Muscle of back (tissue), 3 donors: ENCODE measurements at regions not wholly inside any gene's neighbourhood (a gene's known extent, or its start where the extent isn't known, plus 50 kb on each side); places are given as distances from the start of the nearest gene placed in this dataset.

Source experiments
- DNase-seq, 3 donors: peaks; one replicate each; pipeline versions ENCODE4 v3.0.0 to v3.0.0-alpha.2; 2013

DNA sequence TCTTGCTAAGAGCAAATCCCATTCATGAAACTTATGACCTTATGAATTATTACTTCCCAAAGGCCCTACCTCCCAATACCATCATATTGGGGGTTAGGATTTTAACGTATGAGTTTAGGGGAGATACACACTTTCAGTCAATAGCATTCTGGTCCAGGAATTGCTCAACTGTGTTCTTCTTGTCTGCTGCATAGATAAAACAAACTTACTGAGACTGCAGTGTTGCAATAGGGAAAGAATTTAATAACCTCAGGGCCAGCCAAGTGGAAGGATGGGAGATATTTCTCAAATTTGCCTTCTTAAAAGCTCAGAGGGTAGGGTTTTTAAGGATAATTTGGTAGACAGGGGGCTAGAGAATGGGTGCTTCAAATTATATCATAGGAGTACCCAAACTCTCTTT is 625.8 kb downstream of the OTOL1 start:
- no peak for DNase-seq

DNA sequence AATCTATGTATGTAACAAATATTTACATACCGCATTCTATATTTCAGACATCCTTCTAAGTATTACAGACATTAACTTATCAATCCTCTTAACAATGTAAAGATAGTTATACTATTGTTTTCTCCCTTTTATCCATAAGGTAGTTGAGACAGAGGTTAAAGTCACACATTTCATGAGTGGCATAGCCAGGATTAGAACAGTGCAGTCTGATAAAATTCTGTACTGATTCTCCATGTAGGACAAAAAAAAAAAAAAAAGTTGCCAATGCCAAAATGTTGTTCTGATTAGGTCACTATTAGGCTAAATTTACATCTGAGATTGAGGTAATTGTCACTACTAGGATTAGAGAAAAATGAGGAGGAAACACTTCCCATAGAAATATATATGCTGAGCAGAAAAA is 629.2 kb downstream of the OTOL1 start:
- DNase-seq, result no peak

DNA sequence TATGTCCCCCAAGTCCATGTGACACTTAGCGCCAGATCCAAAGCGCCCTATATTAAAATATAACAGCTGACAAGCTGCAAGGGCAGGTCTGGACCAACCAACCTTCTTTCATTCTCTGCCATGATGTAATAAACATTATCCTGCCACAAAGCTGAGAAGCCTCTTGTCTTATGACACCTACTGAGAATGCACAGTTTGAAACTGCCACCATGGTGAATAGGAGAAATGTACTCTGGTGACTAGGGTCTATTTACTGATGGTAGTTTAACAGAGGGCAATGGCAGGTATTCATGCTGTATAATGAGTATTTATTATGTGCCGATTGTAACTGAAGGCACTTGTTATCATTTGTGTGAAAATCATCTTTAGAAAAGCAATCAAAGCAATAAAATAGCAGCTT is 634.0 kb downstream of the OTOL1 start:
- no peak for DNase-seq

DNA sequence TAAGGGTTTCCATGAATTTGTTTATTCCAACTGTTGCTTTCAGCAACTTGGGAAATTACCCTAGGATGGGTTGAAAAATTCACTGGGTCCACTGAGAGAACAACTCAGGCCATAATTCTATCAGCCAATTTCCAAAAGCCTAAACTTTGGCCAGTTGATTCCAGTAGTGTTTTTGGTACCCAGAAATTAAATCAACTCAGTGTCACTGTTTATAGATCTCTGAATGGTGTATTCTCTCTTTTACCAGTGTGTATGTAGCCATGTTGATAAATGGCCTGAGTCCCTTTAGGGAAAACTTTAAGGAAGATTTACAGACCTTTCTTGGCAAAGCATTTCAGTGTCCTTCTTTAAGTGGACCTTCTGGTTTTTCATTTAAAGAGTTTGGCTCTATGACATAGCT is 636.4 kb downstream of the OTOL1 start:
- peak in 2 of 3 donors; percentile 15 to 65 for DNase-seq

DNA sequence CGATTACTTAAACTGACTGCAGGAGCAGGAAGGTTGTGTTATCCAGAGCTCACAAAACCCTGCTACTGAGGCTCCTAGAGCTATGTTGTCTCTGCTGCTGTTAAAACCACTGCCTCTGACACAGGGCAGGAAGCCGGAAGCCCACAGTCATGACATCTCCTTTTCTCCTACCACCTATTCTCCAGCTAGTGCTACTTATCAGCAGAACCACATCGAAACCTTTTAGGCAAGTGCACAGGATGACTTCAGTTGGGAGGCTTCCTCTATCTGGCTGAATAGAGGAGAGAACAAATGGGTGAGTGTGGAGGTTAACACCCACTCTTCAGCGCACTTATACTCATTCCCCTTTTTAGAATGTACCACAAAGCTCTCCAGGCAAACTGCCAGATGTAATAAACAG is 638.0 kb downstream of the OTOL1 start:
- DNase-seq, result no peak

DNA sequence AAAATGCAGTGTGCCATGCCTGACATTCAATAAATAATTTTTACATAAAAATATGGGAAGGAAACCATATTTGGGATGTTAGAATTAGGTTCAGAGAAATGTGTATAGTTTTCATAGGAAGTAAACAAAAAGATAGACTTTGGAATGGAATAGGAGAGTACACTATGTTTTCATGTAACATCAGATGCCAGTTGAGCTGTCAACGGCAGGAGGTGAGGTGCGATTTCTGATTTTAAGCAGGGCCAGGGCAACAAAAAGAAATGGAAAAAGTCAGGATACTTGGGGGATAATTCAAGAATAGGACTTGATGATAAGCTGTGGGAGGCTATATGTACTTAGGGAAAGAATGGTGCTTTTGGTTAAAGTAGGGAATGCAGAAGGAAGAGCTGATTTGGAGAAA is 639.5 kb downstream of the OTOL1 start:
- DNase-seq, result no peak

DNA sequence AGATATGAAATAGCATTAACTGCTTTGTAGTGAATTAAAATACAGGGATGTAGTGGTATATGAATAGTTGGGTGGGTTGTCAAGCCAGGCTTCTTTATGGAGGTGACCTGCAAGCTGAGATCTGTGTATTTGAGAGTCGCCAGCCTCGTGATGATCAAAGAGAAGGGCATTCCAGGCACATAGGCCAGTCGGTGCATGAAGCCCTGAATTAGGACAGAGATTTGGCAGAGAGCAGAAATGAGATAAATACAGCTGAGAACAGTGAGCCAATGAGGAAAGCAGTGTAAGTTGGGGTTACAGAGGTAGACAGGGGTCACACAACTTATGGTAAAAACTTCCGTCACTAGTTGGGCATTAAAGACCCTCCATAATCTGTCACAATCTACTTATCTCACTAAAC is 641.9 kb downstream of the OTOL1 start:
- peak in 1 of 3 donors; percentile 27 for DNase-seq

DNA sequence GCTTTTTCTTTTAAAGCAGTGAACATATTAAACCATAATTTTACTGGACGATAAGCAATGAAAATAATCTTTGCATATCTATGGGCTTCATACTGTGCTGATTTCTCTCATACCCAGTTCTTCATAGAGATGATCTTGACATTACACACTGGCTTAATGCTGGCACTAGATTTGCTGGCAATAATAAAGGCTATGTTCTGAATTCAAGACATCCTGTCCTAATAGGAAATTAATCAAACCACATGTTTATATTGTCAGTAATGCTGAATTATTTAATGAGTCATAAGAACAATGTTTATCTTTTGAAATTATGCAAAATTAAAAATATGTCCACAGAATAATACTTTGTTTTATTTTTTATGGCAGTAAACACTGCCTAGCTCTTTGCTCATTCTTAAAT is 643.2 kb downstream of the OTOL1 start:
- DNase-seq, result no peak

DNA sequence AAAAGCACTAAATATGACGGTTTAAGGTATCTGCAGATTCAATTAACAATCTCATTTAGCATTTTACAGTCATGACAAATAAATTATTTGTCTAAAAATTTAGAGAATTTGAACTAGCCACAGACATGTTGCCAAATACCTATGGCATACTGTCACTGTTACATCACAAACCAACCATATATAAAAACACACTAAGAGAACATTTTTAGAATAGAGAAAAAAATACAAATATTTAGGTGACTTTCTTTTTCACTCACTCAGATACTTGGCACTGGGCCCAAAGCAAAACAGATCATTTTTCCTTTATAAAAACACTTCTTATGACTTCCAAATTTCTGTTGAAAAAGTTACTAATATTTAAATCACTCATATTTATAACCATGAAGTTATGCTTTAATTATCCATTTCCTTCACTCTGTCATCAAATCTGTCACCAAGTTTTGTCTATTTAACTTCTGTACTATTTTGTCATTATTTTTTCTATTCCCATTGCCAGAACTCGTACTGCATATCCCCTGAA is 644.7 kb downstream of the OTOL1 start:
- peak; percentile 59 to 85 (median 83) for DNase-seq

DNA sequence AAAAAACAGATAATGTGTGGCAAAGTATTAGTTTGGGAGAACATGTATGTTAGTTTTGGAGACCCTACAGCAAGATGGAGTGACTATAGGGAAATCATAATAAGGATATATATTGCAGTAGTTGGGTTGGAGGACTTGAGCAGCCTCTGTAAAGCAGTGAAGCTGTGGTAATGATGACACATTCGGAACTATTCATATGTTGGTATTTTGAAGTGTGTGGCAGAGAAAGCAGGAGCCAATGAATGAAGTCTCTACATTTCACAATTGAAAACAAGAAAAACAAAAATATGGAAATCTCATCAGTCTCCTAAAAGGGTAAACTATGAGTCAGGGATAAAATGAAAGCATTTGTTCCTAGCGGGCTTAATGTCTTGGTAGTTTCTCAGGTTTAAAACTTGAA is 645.9 kb downstream of the OTOL1 start:
- DNase-seq, result peak in 2 of 3 donors; percentile 13 to 31

DNA sequence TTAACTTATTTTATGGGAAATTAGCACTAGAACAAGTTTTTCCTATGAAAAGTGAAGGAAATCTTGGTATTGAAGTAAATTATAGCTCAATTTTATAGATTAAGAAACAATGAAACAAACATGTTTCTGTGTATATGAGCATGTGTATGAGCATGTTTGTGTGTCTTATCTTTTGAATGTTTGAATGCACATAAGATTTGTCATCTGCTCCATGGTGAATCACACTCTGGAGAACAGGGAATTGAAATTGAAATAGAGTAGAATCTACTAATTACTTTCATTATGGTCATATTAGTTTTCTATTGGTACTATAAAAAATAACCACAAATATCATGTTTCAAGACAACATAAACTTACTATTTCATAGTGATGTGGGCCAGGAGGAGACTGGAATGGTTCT is 646.6 kb downstream of the OTOL1 start:
- DNase-seq, result no peak

DNA sequence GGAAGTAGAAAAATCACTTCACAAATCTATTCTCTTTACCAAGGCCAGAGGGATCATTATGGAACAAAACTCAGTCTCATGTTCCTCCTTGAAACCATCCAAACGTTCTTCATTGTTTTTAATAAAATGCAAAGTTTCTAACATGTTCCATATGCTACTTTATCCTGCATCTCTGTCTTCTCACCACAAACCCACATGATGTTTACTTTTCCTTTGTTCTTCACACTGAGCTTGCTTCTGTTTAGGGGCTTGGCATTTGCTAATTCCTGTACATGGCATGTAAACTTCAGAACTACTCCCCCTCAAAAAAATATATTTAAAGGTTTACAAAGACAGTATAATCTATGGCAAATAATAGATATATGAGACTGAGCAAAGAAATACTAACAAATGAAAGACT is 651.4 kb downstream of the OTOL1 start:
- DNase-seq, result no peak

DNA sequence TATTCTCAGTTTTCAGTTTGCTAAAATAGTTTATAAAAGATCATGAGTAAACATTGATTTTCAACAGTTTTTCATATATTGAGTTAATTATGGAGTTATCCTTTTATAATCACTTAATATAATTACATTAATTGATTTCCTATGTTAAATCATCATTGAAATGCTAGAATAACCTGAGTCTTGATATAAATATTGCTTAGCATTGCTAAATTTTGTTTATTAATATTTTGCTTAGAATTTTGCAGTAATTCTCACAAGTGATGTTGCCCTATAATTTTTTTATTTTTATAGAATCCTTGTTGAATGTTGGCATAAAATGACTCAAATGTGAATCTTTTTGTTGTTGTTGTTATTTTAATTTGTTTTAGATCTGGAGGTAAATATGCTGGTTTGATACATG is 654.2 kb downstream of the OTOL1 start:
- no peak for DNase-seq

DNA sequence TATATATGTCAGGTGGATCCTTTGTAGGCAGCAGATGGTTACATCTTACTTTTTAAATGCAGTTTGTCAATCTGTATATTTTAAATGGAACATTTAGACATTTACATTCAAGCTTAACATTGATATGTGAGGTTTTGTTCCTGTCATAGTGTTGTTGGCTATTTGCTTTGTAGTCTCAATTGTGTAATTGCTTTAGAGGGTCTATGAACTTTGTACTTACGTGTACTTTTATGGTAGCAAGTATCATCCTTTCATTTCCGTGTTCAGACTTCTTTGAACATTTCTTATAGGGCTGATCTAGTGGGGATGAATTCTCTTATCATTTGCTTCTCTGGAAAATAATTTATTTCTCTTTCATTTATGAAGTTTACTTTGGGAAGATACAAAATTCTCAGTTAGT is 656.0 kb downstream of the OTOL1 start:
- no peak for DNase-seq

DNA sequence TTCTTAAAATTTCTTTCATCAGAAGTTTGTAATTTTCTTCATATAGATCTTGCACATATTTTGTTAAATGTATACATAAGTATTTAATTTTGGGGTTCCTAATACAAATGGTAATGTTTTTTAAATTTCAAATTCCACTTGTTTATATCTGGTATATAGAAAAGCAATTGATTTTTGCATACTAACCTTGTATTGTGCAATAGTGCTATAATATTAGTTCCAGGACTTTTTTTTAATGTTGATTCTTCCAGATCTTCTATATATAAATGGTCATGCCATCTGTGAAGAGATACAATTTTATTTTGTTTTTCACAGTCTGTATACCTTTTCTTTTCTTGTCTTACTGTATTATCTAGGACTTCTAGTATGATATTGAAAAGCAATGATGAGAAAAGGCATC is 665.0 kb downstream of the OTOL1 start:
- DNase-seq, result no peak

DNA sequence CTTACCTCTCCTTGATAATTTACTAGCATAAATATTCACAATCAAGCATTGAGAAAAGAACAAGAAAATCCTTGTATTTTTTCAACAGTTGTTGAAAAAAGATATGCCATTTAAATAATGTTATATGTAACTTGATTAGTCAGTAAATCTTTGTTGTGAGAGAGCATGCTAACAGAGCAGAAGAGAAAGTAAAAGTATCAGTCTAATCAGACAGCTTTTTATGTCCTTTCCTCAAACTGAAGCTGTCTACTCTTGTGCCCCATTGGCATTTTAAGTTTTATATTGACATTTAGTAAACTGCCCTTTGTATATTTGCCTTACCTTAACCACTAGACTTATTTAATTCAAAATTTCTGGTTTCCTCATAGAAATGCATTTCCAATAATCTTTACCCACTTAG is 668.7 kb downstream of the OTOL1 start:
- no peak for DNase-seq

DNA sequence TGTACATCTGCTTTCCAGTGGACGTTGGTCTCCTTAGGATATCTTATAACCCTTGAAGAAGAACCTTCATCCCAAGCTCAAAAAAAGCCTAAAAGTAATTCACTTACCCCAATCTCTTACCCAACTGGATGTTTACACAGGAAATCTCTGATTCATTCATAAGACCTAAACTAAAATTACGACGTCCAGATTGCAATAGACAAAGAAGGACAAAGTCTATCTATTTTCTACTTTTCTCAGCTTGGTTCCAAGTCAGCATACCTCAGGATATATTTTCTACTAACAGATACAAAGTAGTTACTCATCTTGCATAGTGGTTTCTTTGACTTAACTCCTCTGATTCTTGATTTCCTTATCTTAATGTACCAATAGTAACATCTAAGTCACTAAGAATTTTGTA is 669.9 kb downstream of the OTOL1 start:
- DNase-seq, result no peak

DNA sequence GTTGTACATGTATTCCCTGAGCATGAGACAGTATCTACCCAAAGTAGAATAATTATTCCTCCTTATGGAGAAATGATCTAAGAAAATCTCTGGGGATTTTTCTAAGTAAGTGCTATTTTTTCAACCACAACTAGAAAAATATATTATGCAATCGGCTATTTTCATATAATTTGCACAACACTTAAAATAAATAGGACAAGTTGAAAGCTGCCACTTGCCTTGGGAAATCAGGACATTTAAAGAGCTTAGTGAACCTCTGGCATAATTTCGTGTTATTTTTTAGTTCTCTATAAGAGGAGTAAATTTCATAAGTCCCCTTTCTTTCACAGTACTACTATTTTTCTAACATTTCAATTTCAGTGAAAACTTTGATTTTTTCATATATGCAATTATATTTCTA is 672.1 kb downstream of the OTOL1 start:
- DNase-seq, result no peak

DNA sequence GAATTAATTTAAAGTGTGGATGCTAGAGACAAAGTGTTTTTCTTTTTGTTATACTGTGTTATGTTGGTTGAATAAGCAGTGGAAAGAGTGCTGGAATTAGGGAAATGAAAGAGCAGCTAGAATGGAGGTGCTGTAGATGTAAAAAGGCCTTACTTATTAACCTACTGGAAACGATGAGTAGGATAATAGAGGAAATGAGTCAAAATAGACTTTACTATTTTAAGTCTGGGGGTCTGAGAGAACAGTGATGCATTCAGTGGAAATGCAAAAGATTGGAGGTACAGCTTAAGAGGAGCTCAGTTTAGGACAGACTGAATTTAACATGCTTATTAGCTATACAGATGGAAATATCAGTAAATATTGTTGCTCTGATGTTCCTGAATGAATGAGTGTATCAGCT is 674.0 kb downstream of the OTOL1 start:
- no peak for DNase-seq

DNA sequence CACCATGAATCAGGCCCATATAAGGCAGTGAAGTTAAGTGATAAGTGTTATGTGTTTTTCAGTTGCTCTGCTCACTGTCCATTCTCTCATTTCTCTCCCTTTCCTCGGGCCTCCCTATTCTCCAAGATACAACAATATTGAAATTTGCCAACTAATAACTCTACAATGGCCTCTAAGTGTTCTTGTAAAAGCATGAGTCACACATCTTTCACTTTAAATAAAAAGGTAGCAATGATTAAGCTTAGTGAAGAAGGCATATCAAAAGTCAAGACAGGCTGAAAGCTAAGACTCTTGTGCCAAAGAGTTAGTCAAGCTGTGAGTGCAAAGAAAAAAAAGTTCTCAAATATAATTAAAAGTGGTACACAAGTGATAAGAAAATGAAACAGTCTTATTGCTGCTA is 675.4 kb downstream of the OTOL1 start:
- no peak for DNase-seq

DNA sequence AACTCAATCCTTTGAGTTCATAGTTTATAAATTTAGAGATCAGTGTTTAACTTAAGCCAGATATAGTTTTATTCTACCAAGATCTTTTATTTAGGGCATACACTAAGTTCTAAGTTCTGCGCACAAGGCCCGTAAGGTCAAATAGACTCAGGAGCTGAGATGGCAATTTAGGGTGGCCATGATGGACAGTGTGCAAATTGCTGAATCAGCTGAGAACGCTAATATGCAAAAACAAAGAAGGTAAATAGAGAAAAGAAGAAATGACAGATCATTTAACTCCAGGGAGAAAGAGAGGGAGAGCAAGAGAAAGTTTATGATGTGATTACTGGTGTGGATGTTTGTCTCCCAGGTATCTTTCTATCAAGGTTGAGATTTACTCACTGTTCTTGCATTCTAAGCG is 678.5 kb downstream of the OTOL1 start:
- no peak for DNase-seq

DNA sequence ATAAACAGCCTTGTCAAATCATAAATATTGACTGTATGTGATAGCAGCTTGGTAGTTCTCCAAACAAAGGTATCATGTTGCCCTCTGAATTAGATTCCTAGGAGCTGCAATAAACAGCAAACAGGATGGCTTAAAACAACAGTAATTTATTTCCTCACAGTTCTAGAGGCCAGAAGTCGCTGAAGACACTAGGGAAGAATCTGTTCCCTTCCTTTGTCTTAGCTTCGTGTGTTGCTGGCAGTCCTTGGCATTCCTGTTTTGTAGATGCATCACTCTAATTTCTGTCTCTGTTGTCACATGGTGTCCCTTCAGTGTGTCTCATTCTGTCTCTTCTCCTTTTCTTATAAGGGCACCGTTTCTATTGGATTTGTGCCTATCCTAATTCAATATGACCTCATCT is 679.3 kb downstream of the OTOL1 start:
- DNase-seq, result no peak

DNA sequence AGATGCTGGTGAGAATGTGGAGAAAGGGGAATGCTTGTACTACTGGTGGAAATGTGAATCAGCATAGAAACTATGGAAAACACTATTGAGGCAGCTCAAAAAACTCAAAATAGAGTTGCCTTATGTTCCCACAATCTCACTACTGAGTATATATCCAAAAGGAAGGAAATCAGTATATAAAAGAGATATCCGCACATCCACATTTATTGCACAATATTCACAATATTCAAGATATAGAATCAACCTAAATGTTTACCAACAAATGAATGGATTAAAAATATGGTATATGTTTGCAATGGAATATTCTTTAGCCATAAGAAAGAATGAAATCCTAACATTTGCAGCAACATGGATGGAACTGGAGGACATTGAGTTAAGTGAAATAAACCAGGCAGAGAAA is 686.8 kb downstream of the OTOL1 start:
- no peak for DNase-seq

DNA sequence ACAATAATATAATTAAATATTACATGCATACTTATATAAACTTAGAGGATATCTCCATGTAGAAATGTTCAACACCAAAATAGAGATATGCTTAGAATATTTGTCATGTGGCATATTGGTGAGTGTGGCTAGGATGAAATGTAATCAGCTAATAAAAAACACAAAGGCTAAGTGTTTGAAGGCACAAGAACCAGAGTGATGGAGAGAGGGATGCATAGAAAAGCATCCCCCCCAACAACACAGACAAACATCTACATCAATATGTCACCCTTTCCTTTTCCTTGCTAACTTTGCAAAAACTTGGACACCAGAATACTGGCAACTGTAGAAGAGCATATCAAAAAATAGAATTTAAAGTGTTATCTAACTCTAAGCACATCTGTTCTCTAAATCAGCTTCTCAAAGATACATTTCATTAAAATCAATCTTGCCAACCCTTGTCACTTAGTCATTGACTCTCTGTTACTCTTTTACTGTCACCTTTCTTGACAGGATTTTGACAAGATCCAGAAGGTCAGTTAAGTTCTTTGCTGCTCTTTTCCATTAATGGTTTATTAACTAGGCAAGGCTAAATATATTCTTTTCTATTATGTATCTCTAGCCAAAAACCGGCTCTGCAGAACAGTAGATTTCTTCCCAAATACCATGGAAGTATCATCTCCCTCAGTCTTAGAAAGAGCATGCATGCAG is 695.9 kb downstream of the OTOL1 start:
- DNase-seq, result peak in 1 of 3 donors; percentile 39
